Endothelial cell of umbilical vein (primary cell): ENCODE measurements at regions not wholly inside any gene's neighbourhood (a gene's known extent, or its start where the extent isn't known, plus 50 kb on each side); places are given as distances from the start of the nearest gene placed in this dataset.

Experiments used
- BruUV-seq: library from RNA; stranded (reverse); fragments of 400-500 nt; replicated peaks from 2 replicates; lab custom pipeline; 2021; lab: Mats Ljungman, UMichigan
- CTCF ChIA-PET: fragments of 300-600, 350-600 bp; sonication (Branson Sonifier 250); formaldehyde crosslinking; loops from one replicate; lab custom pipeline; 2021; ENCODE audit warnings: antibody characterized with exemption, inconsistent platforms; lab: Charles Lee
- POLR2A ChIA-PET: fragments of 300-600, 350-600 bp; sonication (Branson Sonifier 250); formaldehyde crosslinking; loops from one replicate; lab custom pipeline; 2021; ENCODE audit warnings: antibody characterized with exemption, inconsistent platforms; lab: Charles Lee
- DNase-seq: peaks from one replicate; pipeline ENCODE4 v3.0.0-alpha.2; 2011; ENCODE audit warnings: low read depth, low spot score
- FAIRE-seq: peaks from 2 replicates; lab custom pipeline; 2011; peaks lifted over from hg19 to GRCh38; lab: Jason Lieb, UNC
- H2AFZ ChIP-seq: 2 replicates; pipeline ENCODE4 v1.6.0; 2012; ENCODE audit warnings: low read depth, low read length, control low read depth, inconsistent platforms
- H3K27ac ChIP-seq: 2 replicates; pipeline ENCODE4 v1.5.1; 2011; ENCODE audit warnings: low read depth, mild to moderate bottlenecking, control low read depth, low read length, moderate library complexity; ENCODE audit not compliant: insufficient read depth
- H3K27me3 ChIP-seq, 2 experiments: 2 replicates each; pipeline versions ENCODE4 v1.6.0 to v1.6.1; 2011; ENCODE audit warnings: low read length in 2 of 2, mixed read lengths in 1 of 2; ENCODE audit not compliant: control insufficient read depth in 2 of 2, insufficient read depth in 2 of 2
- H3K36me3 ChIP-seq, 2 experiments: 2 replicates in 1 of 2; 3 replicates in 1 of 2; pipeline ENCODE4 v1.5.1; 2011; ENCODE audit warnings: low read length in 2 of 2, mild to moderate bottlenecking in 1 of 2, moderate library complexity in 1 of 2; ENCODE audit not compliant: control insufficient read depth in 2 of 2, insufficient read depth in 2 of 2; ENCODE audit errors: extremely low read depth in 1 of 2
- H3K4me1 ChIP-seq: 3 replicates; pipeline ENCODE4 v1.5.1; 2011; ENCODE audit warnings: mild to moderate bottlenecking, low read length; ENCODE audit not compliant: control insufficient read depth, insufficient read depth; ENCODE audit errors: extremely low read depth
- H3K4me2 ChIP-seq: 2 replicates; pipeline ENCODE4 v1.6.1; 2011; ENCODE audit warnings: low read length, control low read depth, mixed read lengths; ENCODE audit not compliant: insufficient read depth
- H3K4me3 ChIP-seq, 3 experiments: fragments of 200-600 bp in 1 of 3; sonication (generic), shearing (Covaris generic) in 1 of 3; replicated peaks in 1 of 3; 2 replicates each; pipeline ENCODE4 v1.5.1; 2011 to 2016; ENCODE audit warnings: control low read depth in 3 of 3, low read length in 3 of 3, mild to moderate bottlenecking in 2 of 3, inconsistent platforms in 1 of 3, low read depth in 1 of 3, moderate library complexity in 1 of 3; ENCODE audit not compliant: insufficient read depth in 1 of 3
- H3K79me2 ChIP-seq: 2 replicates; pipeline ENCODE4 v1.6.0; 2012; ENCODE audit warnings: low read length, inconsistent platforms; ENCODE audit not compliant: control insufficient read depth, insufficient read depth
- H3K9ac ChIP-seq: replicated peaks from 2 replicates; pipeline ENCODE3; 2011; ENCODE audit warnings: low read length, control low read depth; ENCODE audit not compliant: insufficient read depth; ENCODE audit errors: extremely low read depth
- H3K9me1 ChIP-seq: replicated peaks from 3 replicates; pipeline ENCODE4 v1.6.0; 2011; ENCODE audit warnings: mild to moderate bottlenecking, low read length; ENCODE audit not compliant: control insufficient read depth, insufficient read depth; ENCODE audit errors: extremely low read depth
- H3K9me3 ChIP-seq: replicated peaks from 2 replicates; pipeline ENCODE4 v1.5.1; 2012; ENCODE audit warnings: low read length, inconsistent platforms; ENCODE audit not compliant: control insufficient read depth, insufficient read depth
- H4K20me1 ChIP-seq: replicated peaks from 2 replicates; pipeline ENCODE3; 2011; ENCODE audit warnings: mild to moderate bottlenecking, low read length; ENCODE audit not compliant: control insufficient read depth, insufficient read depth; ENCODE audit errors: extremely low read depth
- EZH2 ChIP-seq: IDR thresholded peaks from 2 replicates; pipeline ENCODE4 v1.6.1; 2012; ENCODE audit warnings: borderline replicate concordance, low read depth, mild to moderate bottlenecking, moderate library complexity, low read length, inconsistent platforms; ENCODE audit not compliant: severe bottlenecking
- FOS ChIP-seq: IDR thresholded peaks from 2 replicates; pipeline ENCODE4 v1.6.1; 2011; ENCODE audit warnings: mild to moderate bottlenecking, low read length, moderate library complexity, borderline replicate concordance; ENCODE audit not compliant: insufficient read depth
- GATA2 ChIP-seq: IDR thresholded peaks from 2 replicates; pipeline ENCODE4 v1.7.0; 2011; ENCODE audit warnings: low read depth, mild to moderate bottlenecking, moderate library complexity, mixed read lengths, low read length; ENCODE audit not compliant: insufficient read length, insufficient read depth
- JUN ChIP-seq: IDR thresholded peaks from 2 replicates; pipeline ENCODE4 v1.6.1; 2011; ENCODE audit warnings: borderline replicate concordance, low read depth; ENCODE audit not compliant: insufficient read length, insufficient read depth
- MAX ChIP-seq: IDR thresholded peaks from 2 replicates; pipeline ENCODE4 v1.6.1; 2011; ENCODE audit not compliant: insufficient read depth, insufficient read length
- MYC ChIP-seq: IDR thresholded peaks from one replicate; pipeline ENCODE4 v1.6.1; 2011; ENCODE audit warnings: mild to moderate bottlenecking, low read depth, low read length
- POLR2A ChIP-seq: IDR thresholded peaks from 2 replicates; pipeline ENCODE4 v1.6.1; 2012; ENCODE audit warnings: low read depth, mild to moderate bottlenecking, control low read depth, low read length
- POLR2AphosphoS5 ChIP-seq: IDR thresholded peaks from 2 replicates; pipeline ENCODE4 v1.6.1; 2012; ENCODE audit warnings: low read depth, mild to moderate bottlenecking, control low read depth, low read length, moderate library complexity; ENCODE audit not compliant: insufficient read depth
- dilution Hi-C: fragments of 300-500 bp; cut with MboI; formaldehyde crosslinking; loops from one replicate; pipeline ENCODE4 v1.15.0; 2019; ENCODE audit warnings: low sequenced_read_pairs; ENCODE audit not compliant: extremely low pct_ligation_motif_present
- intact Hi-C: fragments of 100-400 bp; cut with micrococcal nuclease; formaldehyde crosslinking; loops from one replicate; pipeline ENCODE4 v1.10.0; 2022
- TF ChIP-seq, protein P1 (sequence below), 2 donors: IDR thresholded peaks; 1 replicate in 1 of 2; 2 replicates in 1 of 2; pipeline ENCODE4 v1.5.1; 2011; ENCODE audit warnings: low read length in 2 of 2, mild to moderate bottlenecking in 2 of 2, moderate library complexity in 2 of 2, control low read depth in 1 of 2, inconsistent platforms in 1 of 2, low read depth in 1 of 2; ENCODE audit not compliant: insufficient read depth in 1 of 2; ENCODE audit errors: extremely low read depth in 1 of 2

GRCh38 chr1:201734786-201735185 is 94.2 kb upstream of the IPO9 start:
- no TSS peak for BruUV-seq
- H3K4me1 ChIP-seq = peaks cover 10% of the 10 kb centered on the region
- CTCF ChIA-PET = interaction anchor here (1.0 to 1.7 kb wide), 4 partner anchors 13 to 58 kb away, joined by 3 to 7 read pairs (median 5); no protein-coding TSS in a partner anchor
- POLR2A ChIA-PET = no interaction called here
- H3K27ac ChIP-seq = no peak overlapping the region
- no peak for TF ChIP-seq POLR2AphosphoS5
- H3K4me3 ChIP-seq = no peak overlapping the region
- FAIRE-seq = no peak
- no peaks in the 10 kb centered on the region for H3K9me1 ChIP-seq
- no peak overlapping the region for H3K4me2 ChIP-seq
- DNase-seq = no peak
- H4K20me1 ChIP-seq = no peaks in the 10 kb centered on the region
- peaks cover 41% of the 10 kb centered on the region for H3K79me2 ChIP-seq
- no peak overlapping the region for H3K9ac ChIP-seq
- no peaks in the 10 kb centered on the region for H3K9me3 ChIP-seq
- dilution Hi-C loops (no loop called here), intact Hi-C loops (no loop called here)
- H3K27me3 ChIP-seq = no peaks in the 10 kb centered on the region
- H2AFZ ChIP-seq = no peak overlapping the region
- H3K36me3 ChIP-seq = no peaks in the 10 kb centered on the region

GRCh38 chr1:201736707-201737320 is 92.1 kb upstream of the IPO9 start:
- no peaks in the 10 kb centered on the region for H3K9me1 ChIP-seq
- H3K27ac ChIP-seq = no peak overlapping the region
- dilution Hi-C loops = no loop called here
- no peak for DNase-seq
- peaks cover 46% of the 10 kb centered on the region for H3K79me2 ChIP-seq
- no peaks in the 10 kb centered on the region for H3K9me3 ChIP-seq
- ChIA-PET CTCF (interaction anchor here (1.1 to 14.5 kb wide), 3 partner anchors 25 to 58 kb away, joined by 4 to 139 read pairs (median 15); no protein-coding TSS in a partner anchor), POLR2A (no interaction called here)
- H3K4me2 ChIP-seq = no peak overlapping the region
- intact Hi-C loops = no loop called here
- H3K36me3 ChIP-seq = no peaks in the 10 kb centered on the region
- FAIRE-seq = no peak
- H3K4me3 ChIP-seq = no peak overlapping the region
- H3K27me3 ChIP-seq = no peaks in the 10 kb centered on the region
- H4K20me1 ChIP-seq = no peaks in the 10 kb centered on the region
- TF ChIP-seq JUN (no peak), FOS (no peak), GATA2 (no peak), MAX (no peak), POLR2AphosphoS5 (no peak), EZH2 (no peak), MYC (no peak), POLR2A (no peak)
- TF ChIP-seq, protein P1, sequence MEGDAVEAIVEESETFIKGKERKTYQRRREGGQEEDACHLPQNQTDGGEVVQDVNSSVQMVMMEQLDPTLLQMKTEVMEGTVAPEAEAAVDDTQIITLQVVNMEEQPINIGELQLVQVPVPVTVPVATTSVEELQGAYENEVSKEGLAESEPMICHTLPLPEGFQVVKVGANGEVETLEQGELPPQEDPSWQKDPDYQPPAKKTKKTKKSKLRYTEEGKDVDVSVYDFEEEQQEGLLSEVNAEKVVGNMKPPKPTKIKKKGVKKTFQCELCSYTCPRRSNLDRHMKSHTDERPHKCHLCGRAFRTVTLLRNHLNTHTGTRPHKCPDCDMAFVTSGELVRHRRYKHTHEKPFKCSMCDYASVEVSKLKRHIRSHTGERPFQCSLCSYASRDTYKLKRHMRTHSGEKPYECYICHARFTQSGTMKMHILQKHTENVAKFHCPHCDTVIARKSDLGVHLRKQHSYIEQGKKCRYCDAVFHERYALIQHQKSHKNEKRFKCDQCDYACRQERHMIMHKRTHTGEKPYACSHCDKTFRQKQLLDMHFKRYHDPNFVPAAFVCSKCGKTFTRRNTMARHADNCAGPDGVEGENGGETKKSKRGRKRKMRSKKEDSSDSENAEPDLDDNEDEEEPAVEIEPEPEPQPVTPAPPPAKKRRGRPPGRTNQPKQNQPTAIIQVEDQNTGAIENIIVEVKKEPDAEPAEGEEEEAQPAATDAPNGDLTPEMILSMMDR (IDR thresholded peaks at IDR 0.05; ENCODE audit: extremely low read depth in 1 of 2, insufficient read depth in 1 of 2, low read depth in 1 of 2, low read length in 2 of 2) = no peak
- no peak overlapping the region for H3K9ac ChIP-seq
- peaks cover 25% of the 10 kb centered on the region for H3K4me1 ChIP-seq
- BruUV-seq = no TSS peak
- no peak overlapping the region for H2AFZ ChIP-seq
